RWPE2 (cell line): ENCODE measurements at regions not wholly inside any gene's neighbourhood (a gene's known extent, or its start where the extent isn't known, plus 50 kb on each side); places are given as distances from the start of the nearest gene placed in this dataset.

Source experiments
- ATAC-seq: fragments of 200-7000 bp; cut with Tn5 transposase; 3 replicates; pipeline ENCODE4 v1.9.1; 2021; ENCODE audit warnings: low read depth
- DNase-seq: peaks from one replicate; pipeline ENCODE4 v3.0.0-alpha.2; 2020; ENCODE audit warnings: low spot score
- H3K27ac ChIP-seq: fragments of 450-650 bp; 2 replicates; pipeline ENCODE4 v1.5.1; 2017; ENCODE audit warnings: mild to moderate bottlenecking; ENCODE audit not compliant: poor library complexity, severe bottlenecking
- H3K27me3 ChIP-seq: fragments of 250-450 bp; sonication (Bioruptor Pico); 2 replicates; pipeline ENCODE4 v1.5.1; 2021; ENCODE audit warnings: mild to moderate bottlenecking, moderate library complexity; ENCODE audit not compliant: insufficient read depth, poor library complexity, severe bottlenecking
- H3K36me3 ChIP-seq: fragments of 250-450 bp; sonication (Bioruptor Pico); 2 replicates; pipeline ENCODE4 v1.5.1; 2020; ENCODE audit warnings: low read depth, mild to moderate bottlenecking, moderate library complexity
- H3K4me1 ChIP-seq: fragments of 250-450 bp; sonication (Bioruptor Pico); 2 replicates; pipeline ENCODE4 v1.5.1; 2021; ENCODE audit warnings: mild to moderate bottlenecking, moderate library complexity; ENCODE audit not compliant: insufficient read depth, poor library complexity, severe bottlenecking
- H3K4me3 ChIP-seq: fragments of 250-450 bp; sonication (Bioruptor Pico); 2 replicates; pipeline ENCODE4 v1.5.1; 2021; ENCODE audit warnings: mild to moderate bottlenecking, moderate library complexity; ENCODE audit not compliant: severe bottlenecking
- H3K9me3 ChIP-seq: fragments of 250-450 bp; sonication (Bioruptor Pico); 2 replicates; pipeline ENCODE4 v1.5.1; 2021; ENCODE audit warnings: mild to moderate bottlenecking, moderate library complexity; ENCODE audit not compliant: severe bottlenecking
- TF ChIP-seq, protein P1 (sequence below): fragments of 450-650 bp; IDR thresholded peaks from one replicate; pipeline ENCODE4 v1.5.1; 2017; ENCODE audit warnings: mild to moderate bottlenecking, moderate library complexity; ENCODE audit not compliant: poor library complexity, severe bottlenecking

DNA sequence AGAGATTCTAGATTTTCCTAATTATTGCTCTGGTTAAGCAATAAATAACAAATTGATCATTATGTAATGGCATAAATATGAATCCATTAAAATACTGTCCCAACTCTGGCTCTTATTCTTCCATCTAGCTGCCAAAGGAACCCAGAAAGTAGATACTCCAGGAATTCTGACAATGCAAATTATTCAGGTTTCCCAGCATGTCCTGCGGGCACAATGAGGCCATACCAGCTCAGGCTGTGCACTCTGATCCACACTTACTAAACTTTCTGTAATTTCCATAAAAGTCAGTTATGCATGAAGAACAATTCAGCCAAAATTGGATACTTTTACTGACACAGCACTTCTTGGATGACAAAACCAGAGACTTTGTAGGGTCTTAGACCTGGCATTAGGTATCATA lies 576.3 kb downstream of the KCNH5 start:
- Histone ChIP-seq H3K27ac (no peak overlapping the region), H3K4me3 (no peak overlapping the region), H3K4me1 (no peaks in the 10 kb centered on the region), H3K27me3 (no peaks in the 10 kb centered on the region), H3K9me3 (no peaks in the 10 kb centered on the region), H3K36me3 (no peaks in the 10 kb centered on the region)
- DNase-seq (no peak), ATAC-seq (no peak)
- TF ChIP-seq, protein P1, sequence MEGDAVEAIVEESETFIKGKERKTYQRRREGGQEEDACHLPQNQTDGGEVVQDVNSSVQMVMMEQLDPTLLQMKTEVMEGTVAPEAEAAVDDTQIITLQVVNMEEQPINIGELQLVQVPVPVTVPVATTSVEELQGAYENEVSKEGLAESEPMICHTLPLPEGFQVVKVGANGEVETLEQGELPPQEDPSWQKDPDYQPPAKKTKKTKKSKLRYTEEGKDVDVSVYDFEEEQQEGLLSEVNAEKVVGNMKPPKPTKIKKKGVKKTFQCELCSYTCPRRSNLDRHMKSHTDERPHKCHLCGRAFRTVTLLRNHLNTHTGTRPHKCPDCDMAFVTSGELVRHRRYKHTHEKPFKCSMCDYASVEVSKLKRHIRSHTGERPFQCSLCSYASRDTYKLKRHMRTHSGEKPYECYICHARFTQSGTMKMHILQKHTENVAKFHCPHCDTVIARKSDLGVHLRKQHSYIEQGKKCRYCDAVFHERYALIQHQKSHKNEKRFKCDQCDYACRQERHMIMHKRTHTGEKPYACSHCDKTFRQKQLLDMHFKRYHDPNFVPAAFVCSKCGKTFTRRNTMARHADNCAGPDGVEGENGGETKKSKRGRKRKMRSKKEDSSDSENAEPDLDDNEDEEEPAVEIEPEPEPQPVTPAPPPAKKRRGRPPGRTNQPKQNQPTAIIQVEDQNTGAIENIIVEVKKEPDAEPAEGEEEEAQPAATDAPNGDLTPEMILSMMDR = no peak

DNA sequence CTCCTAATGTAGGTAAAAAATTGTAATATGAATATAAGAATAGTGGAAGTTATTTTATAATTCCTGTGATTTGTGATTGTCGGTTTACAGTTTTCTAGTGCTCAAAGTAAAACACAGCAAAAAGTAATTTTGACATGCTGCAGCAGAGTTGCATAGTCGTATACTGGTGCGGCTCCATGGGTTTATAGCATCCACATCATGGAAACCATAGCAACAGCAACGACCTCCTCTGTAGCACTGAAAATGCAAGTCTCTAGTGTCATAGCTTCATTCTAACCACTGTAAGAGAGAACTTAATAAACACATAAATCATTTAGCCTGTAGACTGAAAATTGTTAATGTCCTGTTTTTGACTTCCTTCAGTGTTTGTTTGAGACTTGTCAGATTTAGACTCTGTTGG lies 574.3 kb downstream of the KCNH5 start:
- H3K27me3 ChIP-seq = no peaks in the 10 kb centered on the region
- no peaks in the 10 kb centered on the region for H3K36me3 ChIP-seq
- no peaks in the 10 kb centered on the region for H3K4me1 ChIP-seq
- ATAC-seq (no peak), DNase-seq (no peak)
- H3K27ac ChIP-seq = no peak overlapping the region
- H3K4me3 ChIP-seq = no peak overlapping the region
- TF ChIP-seq, protein P1 = no peak
- no peaks in the 10 kb centered on the region for H3K9me3 ChIP-seq

DNA sequence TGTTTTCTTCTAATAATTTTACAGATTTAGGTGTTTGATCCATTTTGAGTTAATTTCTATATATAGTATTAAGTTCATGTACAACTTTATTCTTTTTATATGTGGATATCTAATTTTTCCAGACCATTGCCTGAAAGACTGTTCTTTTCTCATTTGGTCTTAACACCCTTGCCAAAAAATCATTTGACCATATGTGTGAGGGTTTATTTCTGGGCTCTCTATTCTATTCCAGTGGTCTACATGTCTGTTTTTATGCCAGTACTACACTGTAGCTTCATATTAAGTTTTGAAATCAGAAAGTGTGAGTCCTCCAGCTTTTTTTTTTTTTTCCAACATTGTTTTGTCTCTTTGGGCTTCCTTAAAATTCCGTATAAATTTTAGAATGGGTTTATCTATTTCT lies 554.1 kb downstream of the KCNH5 start:
- DNase-seq (no peak), ATAC-seq (no peak)
- Histone ChIP-seq H3K27me3 (no peaks in the 10 kb centered on the region), H3K36me3 (no peaks in the 10 kb centered on the region), H3K27ac (no peak overlapping the region), H3K4me1 (no peaks in the 10 kb centered on the region), H3K4me3 (no peak overlapping the region), H3K9me3 (peaks cover 6% of the 10 kb centered on the region)
- TF ChIP-seq, protein P1 = no peak

DNA sequence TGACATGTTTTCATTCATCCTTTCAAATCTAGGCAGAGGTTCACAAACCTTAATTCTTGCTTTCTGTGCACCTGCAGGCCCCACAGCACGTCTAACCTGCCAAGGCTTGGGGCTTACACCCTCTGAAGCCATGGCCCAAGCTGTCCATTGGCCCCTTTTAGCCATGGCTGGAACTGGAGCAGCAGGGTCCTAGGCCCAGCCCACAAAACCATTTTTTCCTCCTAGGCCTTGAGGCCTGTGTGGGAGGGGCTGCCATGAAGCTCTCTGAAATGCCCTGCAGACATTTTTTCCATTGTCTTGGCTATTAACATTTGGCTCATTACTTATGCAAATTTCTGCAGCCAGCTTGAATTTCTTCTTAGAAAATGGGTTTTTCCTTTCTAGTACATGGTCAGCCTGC lies 547.5 kb downstream of the KCNH5 start:
- TF ChIP-seq, protein P1 = no peak
- Histone ChIP-seq H3K36me3 (no peaks in the 10 kb centered on the region), H3K4me3 (no peak overlapping the region), H3K27me3 (no peaks in the 10 kb centered on the region), H3K9me3 (peaks cover 6% of the 10 kb centered on the region), H3K27ac (no peak overlapping the region), H3K4me1 (peaks cover 9% of the 10 kb centered on the region)
- no peak for DNase-seq
- ATAC-seq = no peak

DNA sequence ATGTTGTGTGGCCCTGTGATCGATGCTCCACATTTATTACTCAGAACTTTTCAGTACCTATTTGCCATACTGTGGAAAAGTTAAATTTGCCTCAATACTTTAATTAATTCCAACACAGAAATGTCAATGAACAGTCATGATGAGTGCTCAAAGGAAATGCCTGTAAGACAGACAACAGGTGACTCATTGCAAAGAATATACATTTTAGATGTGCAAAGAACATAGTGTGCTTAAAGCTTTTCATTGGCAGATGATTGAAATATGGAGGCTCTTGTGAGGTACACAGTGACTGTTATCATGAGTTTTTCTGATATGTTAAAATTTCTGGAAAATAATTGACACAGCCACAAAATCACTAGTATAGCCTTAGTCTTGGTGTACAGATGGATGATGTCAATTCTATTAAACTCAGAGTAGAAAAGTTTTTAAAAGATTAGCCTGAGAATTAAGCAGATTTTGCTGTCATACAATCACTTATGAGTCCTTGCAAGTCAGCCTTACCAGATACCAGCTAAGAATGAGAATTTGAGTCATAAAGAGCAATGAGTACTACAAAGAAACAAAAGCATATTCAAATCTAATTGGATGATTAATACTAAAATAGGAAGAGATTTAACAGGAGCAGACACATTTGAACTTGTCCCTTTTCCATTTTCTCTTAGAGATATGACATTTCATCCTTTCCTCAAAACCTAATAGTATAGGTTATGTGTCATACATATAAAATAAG lies 544.1 kb downstream of the KCNH5 start:
- H3K36me3 ChIP-seq = no peaks in the 10 kb centered on the region
- H3K9me3 ChIP-seq = no peaks in the 10 kb centered on the region
- H3K27ac ChIP-seq = peak overlapping the region; percentile 69
- ATAC-seq (peak; percentile 85), DNase-seq (no peak)
- TF ChIP-seq, protein P1 = no peak
- H3K4me3 ChIP-seq = no peak overlapping the region
- H3K27me3 ChIP-seq = no peaks in the 10 kb centered on the region
- H3K4me1 ChIP-seq = peaks cover 9% of the 10 kb centered on the region
